NCI-H82 (cell line): ENCODE measurements at regions not wholly inside any gene's neighbourhood (a gene's known extent, or its start where the extent isn't known, plus 50 kb on each side); places are given as distances from the start of the nearest gene placed in this dataset.
"Not testable (repeated sequence)": the region's sequence is repeated elsewhere in the genome, so short reads cannot be mapped to it uniquely, and the experiment has no call there.

Experiments
- DNase-seq: peaks from one replicate; lab custom pipeline; 2025; lab: John Stamatoyannopoulos, UW

DNA sequence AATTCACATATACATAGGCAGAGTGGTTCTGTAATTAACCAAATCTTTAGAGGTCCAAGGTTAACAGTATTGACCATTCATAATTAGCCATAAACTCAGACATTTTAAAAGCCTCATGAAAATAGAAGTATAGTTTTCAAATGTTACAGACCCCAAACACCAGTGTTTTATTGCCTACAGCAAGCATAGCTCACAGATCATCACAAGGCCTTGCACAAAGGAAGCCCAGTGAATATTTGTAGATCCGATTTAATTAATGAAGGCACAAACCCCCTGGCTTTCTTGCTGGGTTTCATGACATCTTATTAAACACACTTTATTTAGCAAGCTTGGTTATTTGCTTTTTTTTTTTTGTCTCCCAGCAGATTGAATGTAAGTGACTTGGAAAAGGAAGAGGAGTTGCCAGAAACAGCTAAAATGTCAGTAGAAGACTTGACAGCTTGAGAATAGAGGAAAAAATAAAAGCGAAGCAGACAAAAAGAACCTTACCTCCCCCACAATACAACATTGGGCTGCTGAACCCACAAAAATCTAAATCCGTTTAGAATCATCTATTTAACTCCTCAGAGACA, 283.9 kb upstream of the TNC start:
- no peak for DNase-seq

DNA sequence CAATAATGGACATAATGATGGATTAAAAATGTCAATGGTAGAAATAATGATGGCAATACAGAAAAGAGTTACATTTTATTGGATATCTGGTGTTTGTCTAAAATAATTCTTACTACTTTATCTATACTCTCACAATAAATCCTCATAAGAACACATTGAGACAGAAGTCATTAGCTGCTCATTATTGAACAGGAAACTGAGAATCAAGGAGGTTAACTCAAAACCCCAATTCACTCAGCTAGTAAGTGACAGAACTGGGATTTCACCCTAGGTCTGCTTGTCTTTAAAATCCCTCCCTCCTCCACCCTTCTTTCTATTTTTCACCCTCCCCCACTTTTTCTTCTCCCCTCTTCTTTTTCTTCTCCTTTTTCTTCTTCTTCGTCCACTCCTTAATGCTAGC, 285.8 kb upstream of the TNC start:
- no peak for DNase-seq

DNA sequence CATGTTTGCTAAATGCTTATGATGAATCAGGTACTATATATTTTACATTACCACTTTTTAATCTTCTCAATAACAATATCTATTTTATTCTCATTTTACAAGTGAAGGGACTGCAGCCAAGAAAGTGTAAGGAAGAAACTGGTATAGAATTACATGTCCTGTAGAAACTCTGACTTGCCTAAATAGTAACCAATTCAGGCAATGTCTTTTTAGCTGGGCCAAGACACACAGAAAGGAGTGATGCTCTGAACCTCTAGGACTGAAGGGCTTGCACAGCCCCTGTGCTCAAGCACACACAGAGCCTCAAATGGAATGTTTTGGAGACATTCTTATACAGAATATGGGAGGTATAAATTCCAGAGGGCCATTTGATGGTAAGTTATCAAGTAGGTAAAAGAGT, 286.4 kb upstream of the TNC start:
- no peak for DNase-seq

DNA sequence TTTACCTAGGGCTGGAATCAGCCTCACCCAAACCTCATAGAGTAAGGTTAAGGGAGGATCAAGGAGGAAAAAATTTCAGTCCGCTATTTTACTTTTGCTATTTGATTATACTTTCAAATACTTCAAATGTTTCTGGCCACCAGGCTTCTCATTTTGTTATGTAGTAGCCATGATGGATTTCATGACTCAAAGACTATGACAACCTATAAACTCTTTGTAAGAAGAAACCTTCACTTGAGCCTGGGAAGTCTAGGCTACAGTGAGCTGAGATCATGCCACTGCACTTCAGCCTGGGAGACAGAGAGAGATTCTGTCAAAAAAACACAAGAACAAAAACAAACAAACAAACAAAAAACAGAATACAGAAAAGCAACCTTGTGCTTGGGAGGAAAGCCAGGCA, 293.6 kb upstream of the TNC start:
- DNase-seq, result no peak

DNA sequence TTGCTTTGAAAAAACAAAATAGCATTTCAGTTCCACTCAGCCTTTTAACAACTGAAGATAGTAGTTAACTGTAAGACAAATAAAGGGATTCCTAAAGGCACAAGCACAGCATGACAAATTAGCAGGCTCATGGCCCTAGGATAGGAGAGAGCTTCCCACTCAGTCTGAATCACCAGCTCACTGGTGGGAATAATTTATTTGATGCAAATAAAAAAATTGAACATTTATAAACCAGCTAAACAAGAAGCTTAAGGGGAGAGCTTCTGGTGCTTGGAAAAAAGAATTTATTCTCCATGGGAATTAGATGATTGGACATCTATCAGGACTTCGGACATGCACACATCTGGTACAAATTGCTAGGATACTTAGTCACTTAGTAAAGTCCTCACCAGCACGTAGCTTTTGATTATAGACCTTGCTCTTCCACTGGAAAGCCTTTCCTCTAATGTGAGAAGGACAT, 294.1 kb upstream of the TNC start:
- DNase-seq, result no peak

DNA sequence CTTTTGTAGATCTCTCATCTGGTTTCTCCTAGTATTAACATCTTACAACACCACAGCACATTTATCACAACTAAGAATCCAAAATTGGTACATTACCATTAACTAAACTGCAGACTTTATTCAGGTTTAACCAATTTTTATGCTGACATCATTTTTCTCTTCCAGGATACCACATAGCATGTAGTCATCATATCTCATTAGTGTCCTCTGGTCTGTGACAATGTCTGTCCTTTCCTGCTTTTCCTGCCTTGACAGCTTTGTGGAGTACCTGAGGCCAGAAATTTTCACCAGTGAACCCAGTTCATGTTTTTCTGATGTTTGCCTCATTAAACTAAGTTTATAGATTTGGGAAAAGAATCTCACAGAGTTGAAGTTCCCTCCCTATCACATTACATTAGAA, 294.7 kb upstream of the TNC start:
- DNase-seq, result no peak

DNA sequence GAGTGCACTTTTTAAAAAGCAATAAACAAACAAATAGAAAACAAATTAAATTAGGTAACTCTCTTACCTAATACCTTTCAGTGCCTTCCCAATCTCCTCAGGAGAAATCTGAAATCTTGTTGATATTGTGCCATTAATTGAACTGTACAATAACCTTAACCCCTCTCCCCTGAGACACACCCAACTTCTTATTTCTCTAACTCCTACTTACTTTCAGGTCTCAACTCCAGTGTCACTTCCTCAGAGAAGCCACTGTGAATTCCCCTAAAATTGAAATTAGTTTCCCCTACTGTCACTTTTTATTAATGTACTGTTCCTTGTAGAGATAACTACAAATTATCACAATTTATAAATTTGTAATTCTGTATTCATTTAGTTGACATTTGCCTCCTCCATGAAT, 295.3 kb upstream of the TNC start:
- DNase-seq, result no peak

DNA sequence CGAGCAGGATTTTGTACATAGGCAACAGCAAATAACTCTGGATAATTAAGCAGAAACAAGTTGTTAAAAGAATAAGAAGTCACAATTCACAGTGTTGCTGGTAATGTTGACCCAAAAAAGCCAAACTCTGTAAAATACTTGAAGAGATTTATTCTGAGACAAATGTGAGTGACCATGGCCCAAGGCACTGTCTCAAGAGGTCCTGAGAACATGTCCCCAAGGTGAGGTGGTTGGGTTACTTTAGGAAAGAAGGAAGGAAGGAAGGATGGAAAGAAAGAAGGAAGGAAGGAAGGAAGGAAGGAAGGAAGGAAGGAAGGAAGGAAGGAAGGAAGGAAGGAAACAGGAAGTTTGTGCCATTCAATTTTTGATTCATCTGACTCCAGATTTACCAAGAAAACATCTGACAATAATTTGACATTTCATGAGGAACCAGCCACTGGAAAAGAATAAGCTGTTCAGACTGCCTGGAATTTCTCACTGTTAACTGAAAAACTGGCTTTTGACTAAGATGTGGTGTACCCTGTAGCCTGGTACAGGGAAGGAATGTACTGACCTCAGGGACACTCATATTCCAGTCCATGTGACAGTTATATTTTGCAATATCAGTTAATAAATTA, 295.9 kb upstream of the TNC start:
- no peak for DNase-seq

DNA sequence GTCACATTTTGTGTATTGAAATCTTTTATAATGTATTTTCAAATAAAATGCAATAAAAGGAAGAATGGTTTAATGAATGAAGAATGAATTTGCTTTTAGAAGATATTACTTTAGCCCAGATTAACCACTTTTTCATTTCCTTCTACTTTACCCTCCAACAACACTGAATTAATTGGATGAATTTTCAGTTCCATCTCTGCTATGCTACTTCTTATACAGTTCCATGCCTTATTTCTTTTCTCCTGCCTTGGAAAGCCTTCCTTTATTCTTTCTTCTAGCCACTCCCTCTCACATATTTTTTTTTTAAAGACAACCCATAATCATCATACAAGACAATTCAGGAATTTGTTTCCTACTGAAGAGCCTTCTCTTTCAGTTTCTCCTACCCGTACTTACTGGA, 296.6 kb upstream of the TNC start:
- DNase-seq, result no peak

DNA sequence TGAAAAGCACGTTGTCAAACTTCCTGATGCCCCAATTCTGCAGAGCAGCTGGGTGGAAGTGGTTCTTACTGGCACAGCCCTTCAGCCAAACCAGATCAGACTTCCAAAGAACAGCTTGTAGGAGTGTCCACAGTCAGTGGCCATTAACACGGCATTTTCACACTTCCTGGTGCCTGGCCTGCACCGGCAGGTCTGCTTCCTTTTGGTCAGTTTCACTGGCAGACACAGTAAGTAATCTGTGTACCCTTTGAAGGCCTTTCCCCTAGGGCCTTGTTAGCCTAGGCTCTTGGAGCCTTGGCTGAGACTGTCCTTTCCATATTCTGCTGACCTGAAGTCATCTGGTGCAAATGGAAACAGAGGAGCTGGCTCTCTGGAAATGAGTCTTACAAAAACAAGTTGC, 297.5 kb upstream of the TNC start:
- no peak for DNase-seq

DNA sequence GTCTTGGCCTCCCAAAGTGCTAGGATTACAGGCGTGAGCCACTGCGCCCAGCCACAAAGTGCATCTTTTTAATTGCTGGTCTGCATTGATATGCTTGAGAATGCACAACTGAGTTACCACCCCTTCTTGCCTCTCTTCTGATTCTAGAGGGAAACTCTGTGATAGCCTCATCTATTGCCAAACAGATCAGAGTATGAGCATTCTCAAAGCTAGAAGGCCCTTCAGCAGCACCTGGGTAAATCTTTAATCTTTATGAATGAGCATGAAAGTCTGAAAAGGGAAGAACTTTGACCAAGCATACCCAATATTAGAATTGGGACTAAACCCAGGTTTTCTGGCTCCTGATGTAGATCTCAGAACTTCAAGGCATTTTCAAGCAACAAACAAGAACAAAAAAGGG, 298.3 kb upstream of the TNC start:
- DNase-seq, result no peak

DNA sequence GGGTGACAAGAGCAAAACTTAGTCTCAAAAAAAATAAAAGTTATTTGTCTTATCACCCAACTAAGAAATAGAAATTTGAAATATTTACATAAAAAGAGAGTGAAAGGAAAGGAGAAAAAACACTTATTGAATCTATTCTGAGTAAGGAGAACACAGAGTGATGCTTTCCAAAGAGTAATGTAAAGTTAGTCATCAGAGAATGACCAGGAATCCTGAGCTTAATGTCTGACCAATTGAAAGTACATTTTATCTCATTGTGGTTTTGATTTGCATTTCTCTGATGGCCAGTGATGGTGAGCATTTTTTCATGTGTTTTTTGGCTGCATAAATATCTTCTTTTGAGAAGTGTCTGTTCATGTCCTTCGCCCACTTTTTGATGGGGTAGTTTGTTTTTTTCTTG, 300.2 kb upstream of the TNC start:
- not testable (repeated sequence) for DNase-seq

DNA sequence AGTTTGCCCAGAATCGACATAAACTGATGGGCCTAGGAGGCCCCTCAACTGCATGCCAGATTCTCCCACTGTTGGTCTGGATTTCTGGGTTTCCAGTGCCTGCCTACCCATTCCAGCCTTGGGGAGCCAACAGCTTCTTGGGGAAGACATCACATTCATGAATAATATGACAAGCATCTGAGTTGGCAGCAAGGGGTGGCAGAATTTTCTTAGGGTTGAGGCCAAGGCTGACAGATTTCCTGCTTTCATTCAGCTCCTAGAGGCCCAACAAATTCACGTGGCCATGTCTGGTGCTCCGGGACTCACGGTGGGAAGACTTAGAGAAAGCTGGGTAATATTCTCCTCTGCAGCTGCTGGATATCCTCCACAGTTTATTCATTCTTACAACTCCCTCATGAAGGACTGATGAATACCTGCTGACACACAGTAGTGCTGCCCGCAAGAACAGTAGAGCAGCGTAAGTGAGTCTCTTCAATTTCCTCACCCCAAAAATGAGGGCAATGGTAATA, 305.0 kb upstream of the TNC start:
- DNase-seq, result no peak

DNA sequence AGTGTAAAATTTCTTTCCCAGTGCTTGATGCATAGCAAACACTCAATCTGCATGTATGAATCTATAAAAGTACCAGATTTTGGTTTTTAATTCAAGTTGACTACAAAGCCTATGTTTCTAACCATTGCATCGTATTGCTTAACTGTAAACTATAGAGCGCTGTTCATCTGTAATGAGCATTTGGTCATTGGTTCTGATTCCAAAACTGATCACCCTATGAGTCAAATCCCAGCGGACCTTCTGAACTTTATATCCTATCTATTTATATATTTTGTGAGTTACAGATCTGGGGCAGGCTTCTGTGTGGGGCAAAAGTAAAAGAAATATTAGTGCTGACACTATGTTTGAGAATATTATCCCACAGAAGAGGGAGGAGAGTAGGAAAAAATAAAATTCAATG, 305.7 kb upstream of the TNC start:
- no peak for DNase-seq

DNA sequence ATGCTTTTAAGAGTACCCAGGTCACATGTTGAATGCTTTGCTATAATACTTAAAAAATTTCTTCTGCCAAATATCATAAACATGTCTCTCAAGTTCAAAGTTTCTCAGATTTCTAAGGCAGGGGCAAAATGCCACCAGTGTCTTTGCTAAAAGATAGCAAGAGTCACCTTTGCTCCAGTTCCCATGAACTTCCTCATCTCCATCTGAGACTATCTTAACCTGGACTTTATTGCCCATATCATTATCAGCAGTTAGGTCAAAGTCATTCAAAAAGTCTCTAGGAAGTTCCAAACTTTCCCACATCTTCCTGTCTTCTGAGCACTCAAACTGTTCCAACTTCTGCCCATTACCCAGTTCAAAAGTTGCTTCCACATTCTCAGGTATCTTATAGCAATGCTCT, 307.6 kb upstream of the TNC start:
- DNase-seq, result no peak

DNA sequence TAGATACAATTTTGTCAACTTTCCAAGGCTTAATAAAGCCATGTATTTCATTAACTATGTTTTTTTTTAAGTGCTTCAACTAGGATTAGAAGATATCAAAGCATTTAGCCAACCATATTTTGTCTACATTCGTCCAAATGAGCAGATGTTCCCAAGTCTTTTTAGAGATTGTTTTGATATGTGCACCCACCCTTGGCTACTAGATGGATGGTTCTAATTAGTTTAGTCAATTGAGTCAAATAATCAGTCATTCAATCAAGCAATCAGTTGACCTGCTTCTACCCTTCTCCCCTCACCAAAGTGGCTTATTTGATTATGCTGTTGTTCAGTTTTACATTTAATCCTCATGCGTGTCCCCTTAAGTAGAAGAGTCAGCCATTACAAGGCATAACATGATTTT, 319.5 kb upstream of the TNC start:
- DNase-seq, result peak; percentile 75

DNA sequence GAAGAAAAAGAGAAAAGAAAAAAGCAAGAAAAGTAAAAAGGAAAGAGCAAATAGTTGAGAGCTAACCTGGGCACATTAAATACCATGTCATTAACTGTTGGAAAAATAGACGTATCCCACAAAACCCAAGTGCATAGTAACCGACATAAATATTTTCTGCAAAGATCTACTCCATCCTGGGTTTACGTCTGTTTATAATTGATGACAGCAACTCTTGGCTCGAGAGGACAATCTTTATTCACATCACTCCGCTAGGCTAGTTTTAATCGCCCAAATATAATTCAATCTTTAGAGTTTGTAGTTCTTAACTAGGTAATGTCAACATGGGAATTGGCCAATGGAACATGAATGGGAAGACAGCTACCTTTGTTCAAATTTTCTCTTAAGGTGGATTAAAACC, 321.7 kb upstream of the TNC start:
- no peak for DNase-seq

DNA sequence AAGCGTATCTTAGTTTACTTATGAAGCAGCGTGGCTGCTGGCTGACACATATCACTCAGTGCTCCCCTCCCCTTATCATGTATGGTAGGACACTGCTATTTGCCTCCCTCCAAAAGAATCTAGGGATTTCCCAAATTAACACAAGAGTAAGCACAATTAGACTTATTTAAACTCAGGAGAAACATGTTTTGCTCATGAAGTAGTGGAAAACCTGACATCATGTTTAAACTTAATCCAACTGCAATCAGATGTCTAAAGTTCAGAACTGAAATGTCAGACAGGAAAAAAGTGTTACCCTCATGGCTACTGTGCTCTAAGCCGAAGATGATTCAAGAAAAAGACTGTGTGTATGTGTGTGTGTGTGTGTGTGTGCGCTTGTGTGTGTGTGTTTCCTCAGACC, 324.1 kb upstream of the TNC start:
- DNase-seq, result no peak

DNA sequence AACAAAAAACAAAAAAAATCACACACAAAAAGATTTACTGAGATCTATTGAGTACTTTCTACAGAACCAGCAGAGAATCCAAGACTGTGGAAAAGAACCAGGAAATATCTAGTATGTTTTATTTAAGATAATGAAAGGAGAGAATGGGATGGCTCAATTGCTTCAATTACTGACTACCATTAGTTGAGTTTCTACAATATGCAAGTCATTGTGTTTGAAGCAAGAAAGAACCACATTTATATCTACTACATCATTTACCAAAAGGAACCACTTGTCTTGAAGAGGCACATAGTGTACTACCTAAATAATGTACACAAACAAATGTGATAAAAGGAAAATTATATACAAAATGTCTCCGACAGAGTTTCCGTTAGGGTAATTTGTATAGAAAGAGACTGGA, 325.9 kb upstream of the TNC start:
- no peak for DNase-seq

DNA sequence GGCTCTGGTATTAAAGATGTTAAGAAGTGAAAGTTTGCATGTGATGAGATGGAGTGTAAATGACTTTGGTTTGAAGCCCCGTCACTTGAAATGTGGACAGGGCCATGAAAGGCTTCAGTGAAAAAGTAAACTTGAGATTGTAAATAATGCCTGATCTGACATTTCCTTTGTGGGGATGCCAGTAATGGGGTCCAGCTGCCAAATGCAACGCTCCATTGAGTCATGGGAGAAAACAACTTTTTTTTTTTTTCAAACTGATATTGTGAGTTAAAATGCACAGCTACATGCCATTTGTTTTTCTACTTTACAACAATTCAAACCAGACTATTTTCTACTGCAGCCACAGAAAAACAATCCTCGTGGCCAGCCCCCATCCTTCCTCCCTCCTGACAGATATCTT, 327.0 kb upstream of the TNC start:
- DNase-seq, result no peak

DNA sequence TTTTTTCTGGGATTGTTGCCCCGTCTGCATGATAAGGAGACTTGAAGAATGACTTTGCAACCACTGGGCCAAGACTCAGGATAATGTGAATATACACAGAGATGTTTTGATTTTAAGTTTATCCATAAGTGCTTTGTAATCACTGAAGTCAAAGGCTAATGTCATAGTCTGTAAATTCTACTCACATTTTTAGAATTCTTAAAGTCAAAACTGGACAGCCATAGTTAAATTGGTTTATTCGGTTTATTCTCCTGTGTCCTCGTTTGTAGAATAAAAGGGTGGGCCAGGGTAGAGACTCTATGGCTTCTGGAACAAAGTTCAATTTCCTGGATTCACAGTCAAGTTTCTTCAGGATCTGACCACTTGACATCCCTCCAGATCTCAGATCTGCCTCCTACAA, 327.7 kb upstream of the TNC start:
- DNase-seq, result no peak

DNA sequence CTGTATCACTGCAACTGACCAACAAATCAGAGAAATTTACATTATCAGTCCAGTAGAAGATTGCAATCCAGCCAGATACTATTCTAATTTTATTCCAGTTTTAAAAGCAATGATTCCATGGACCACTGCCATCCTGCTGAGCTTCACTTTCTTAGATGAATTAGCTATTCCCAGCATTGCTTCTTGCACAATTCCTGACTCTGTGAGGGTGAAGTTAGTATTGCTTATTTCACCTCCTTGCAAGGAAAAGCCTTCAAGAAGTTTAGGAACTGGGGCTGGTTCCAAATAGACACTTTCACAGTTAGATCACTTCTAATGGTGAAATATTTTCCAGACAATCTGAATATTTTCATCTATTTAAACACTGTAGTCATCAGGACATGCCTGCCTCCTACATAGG, 338.6 kb upstream of the TNC start:
- no peak for DNase-seq

DNA sequence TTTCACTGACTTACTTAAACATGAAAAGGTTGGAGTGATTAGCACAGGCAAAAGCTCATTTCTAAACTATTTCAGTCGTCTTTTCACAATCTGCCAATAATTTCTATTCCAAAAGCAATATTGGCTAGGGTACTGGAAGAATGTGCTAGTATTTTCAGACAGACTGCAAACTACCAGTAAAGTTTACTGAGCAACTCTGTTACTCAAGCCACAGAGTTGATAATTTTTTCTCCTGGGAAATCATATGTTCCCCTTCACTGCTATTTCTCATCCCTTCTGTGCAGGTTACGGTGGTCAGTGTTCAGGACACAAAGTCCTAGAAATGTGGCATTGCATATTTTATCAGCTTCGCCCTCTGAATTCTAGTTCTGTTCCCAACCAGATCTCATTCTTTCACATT, 343.3 kb upstream of the TNC start:
- no peak for DNase-seq

DNA sequence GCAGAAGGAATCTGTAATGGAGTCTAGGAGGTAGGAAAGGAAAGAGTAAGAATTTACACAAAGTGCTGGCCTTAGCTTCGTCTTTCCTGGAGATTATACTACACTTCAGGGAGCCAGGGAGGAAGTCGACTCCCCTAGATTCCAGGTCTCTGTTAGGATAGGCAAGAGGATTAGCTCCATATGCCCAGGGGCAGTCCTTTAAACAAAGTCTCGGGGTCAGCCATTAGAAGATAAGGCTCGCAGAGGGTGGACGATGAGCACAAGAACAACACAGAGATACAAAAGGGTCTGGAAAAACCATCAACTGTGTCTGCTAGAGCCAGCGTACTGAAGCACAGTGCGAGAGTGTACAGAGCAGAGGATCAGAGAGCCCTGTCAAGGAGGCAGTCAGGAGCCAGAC, 344.7 kb upstream of the TNC start:
- DNase-seq, result no peak
